Spleen (tissue), 11 donors: ENCODE measurements at regions not wholly inside any gene's neighbourhood (a gene's known extent, or its start where the extent isn't known, plus 50 kb on each side); places are given as distances from the start of the nearest gene placed in this dataset.

ENCODE experiments used
- DNase-seq: peaks from one replicate; pipeline ENCODE4 v3.0.0-alpha.2; 2020
- H3K27ac ChIP-seq, 8 donors: fragments of 200-600 bp; sonication (generic) in 7 of 8; 1 replicate in 4 of 8; 2 replicates in 4 of 8; pipeline versions ENCODE4 v1.5.0 to v1.8.0; 2016 to 2021; ENCODE audit warnings: inconsistent platforms in 4 of 8, mild to moderate bottlenecking in 4 of 8, moderate library complexity in 1 of 8
- H3K27me3 ChIP-seq, 7 donors: fragments of 200-600 bp; sonication (generic) in 6 of 7; replicated peaks in 1 of 7; 1 replicate in 4 of 7; 2 replicates in 3 of 7; pipeline versions ENCODE4 v1.5.0 to v1.8.0; 2016 to 2021; ENCODE audit warnings: inconsistent platforms in 3 of 7, mild to moderate bottlenecking in 1 of 7
- H3K36me3 ChIP-seq, 6 donors: fragments of 200-600 bp; sonication (generic) in 5 of 6; 1 replicate in 4 of 6; 2 replicates in 2 of 6; pipeline versions ENCODE4 v1.5.0 to v1.8.0; 2016 to 2021; ENCODE audit warnings: inconsistent platforms in 2 of 6
- H3K4me1 ChIP-seq, 6 donors: fragments of 200-600 bp; sonication (generic) in 5 of 6; 1 replicate in 3 of 6; 2 replicates in 3 of 6; pipeline versions ENCODE4 v1.5.0 to v1.8.0; 2016 to 2021; ENCODE audit warnings: inconsistent platforms in 3 of 6
- H3K4me3 ChIP-seq, 8 donors: fragments of 200-600 bp; sonication (generic) in 7 of 8; 1 replicate in 4 of 8; 2 replicates in 4 of 8; pipeline versions ENCODE4 v1.5.0 to v1.8.0; 2016 to 2021; ENCODE audit warnings: inconsistent platforms in 4 of 8, mild to moderate bottlenecking in 4 of 8, moderate library complexity in 2 of 8
- H3K9me3 ChIP-seq, 8 donors: fragments of 200-600 bp; sonication (generic) in 7 of 8; 1 replicate in 4 of 8; 2 replicates in 4 of 8; pipeline versions ENCODE4 v1.5.0 to v1.8.0; 2016 to 2021; ENCODE audit warnings: inconsistent platforms in 4 of 8
- POLR2A ChIP-seq, 3 donors: fragments of 450-650 bp; IDR thresholded peaks; one replicate each; pipeline ENCODE4 v1.5.1; 2017; ENCODE audit warnings: antibody characterized with exemption in 3 of 3, mild to moderate bottlenecking in 1 of 3
- POLR2AphosphoS5 ChIP-seq, 3 donors: sonication (generic); formaldehyde crosslinking; IDR thresholded peaks; one replicate each; pipeline ENCODE4 v1.5.1; 2017; ENCODE audit warnings: antibody characterized with exemption in 3 of 3
- WGBS, 5 donors: extraction: QIAGEN DNeasy Blood & Tissue Kit in 3 of 5; methylation state at CpG; one replicate each; pipeline versions ENCODE4 v1.1.5 to v1.1.7; 2013 to 2018; 5-methylcytosine and 5-hydroxymethylcytosine counted together
- intact Hi-C: fragments of 100-400 bp; cut with DNase I; formaldehyde crosslinking; loops from one replicate; pipeline ENCODE4 v1.15.0; 2023; ENCODE audit warnings: low total_unique reads
- TF ChIP-seq, protein P1 (sequence below), 11 experiments: fragments of 200-600 bp in 7 of 11; fragments of 450-650 bp in 4 of 11; sonication (generic) in 4 of 11; IDR thresholded peaks in 8 of 11; conservative IDR thresholded peaks in 3 of 11; 1 replicate in 7 of 11; 2 replicates in 4 of 11; pipeline versions ENCODE4 v1.4.0 to v1.8.0; 2016 to 2021; ENCODE audit warnings: antibody characterized with exemption in 11 of 11, inconsistent platforms in 4 of 11, mild to moderate bottlenecking in 1 of 11
- donor health status: healthy with polysubstance abuse.
- donor health status: DM: no; HTN: no; CAD: no; lungs with moderate emphysema.
- donor health status: DM: no; HTN: no; CAD: no.
- donor health status: Bipolar disorder and iron deficiency.
- donor health status: healthy.
- donor health status: DM: no; HTN: no; CAD: no.
- donor health status: DM: yes; HTN: yes; CAD: no.

DNA sequence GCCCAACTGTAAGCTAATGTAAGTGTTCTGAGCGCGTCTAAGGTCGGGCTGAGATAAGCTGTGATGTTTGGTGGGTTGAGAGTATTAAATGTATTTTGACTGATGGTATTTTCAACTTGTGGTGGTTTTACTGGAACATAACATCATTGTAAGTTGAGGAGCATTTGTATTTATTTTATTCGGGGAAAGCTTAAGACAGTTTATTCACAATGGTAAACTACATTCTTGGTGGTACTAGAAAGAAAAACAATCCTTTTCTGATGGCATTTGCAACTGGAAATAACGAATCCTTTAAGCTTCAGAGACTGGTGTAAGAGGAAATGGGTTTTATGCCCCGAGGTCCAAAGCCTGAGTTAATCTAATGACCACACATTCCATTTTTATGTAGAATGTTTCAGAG is 283.3 kb upstream of the NETO1 start:
- no peak for DNase-seq
- H3K36me3 ChIP-seq, result no peaks in the 10 kb centered on the region
- intact Hi-C loops, result no loop called here
- H3K9me3 ChIP-seq, result no peaks in the 10 kb centered on the region
- 76 to 89% (median 83%) methylated on average over 6 of the region's 6 CpGs for WGBS, 5 donors
- TF ChIP-seq POLR2AphosphoS5 (IDR thresholded peaks at IDR 0.05) (no peak), POLR2A (IDR thresholded peaks at IDR 0.05) (no peak)
- TF ChIP-seq, protein P1, sequence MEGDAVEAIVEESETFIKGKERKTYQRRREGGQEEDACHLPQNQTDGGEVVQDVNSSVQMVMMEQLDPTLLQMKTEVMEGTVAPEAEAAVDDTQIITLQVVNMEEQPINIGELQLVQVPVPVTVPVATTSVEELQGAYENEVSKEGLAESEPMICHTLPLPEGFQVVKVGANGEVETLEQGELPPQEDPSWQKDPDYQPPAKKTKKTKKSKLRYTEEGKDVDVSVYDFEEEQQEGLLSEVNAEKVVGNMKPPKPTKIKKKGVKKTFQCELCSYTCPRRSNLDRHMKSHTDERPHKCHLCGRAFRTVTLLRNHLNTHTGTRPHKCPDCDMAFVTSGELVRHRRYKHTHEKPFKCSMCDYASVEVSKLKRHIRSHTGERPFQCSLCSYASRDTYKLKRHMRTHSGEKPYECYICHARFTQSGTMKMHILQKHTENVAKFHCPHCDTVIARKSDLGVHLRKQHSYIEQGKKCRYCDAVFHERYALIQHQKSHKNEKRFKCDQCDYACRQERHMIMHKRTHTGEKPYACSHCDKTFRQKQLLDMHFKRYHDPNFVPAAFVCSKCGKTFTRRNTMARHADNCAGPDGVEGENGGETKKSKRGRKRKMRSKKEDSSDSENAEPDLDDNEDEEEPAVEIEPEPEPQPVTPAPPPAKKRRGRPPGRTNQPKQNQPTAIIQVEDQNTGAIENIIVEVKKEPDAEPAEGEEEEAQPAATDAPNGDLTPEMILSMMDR (IDR thresholded peaks at IDR 0.05 in 8 of 11, conservative IDR thresholded peaks at IDR 0.05 in 3 of 11), result no peak
- H3K4me3 ChIP-seq, result no peak overlapping the region
- H3K27me3 ChIP-seq, result no peaks in the 10 kb centered on the region
- no peak overlapping the region for H3K27ac ChIP-seq
- no peaks in the 10 kb centered on the region for H3K4me1 ChIP-seq

DNA sequence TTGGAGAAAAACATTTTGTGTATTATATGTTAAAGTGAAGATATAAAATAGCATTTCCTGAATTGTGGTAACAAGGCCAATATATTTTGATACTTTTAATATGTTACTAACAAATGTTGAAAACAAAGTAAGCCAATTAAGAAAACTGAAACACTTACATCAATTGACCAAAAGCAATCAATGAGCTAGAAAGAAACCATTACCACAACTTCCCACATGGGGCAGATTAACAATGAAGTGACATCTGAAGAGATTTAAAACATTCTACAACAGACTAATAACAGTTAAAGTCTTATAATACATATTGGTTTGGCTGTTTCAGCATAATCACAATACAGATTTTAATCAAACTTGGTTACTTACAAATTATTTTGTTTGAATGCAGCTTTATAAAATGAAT is 282.4 kb upstream of the NETO1 start:
- no peak for DNase-seq
- intact Hi-C loops, result no loop called here
- TF ChIP-seq POLR2A (IDR thresholded peaks at IDR 0.05) (no peak), POLR2AphosphoS5 (IDR thresholded peaks at IDR 0.05) (no peak)
- TF ChIP-seq, protein P1 (IDR thresholded peaks at IDR 0.05 in 8 of 11, conservative IDR thresholded peaks at IDR 0.05 in 3 of 11), result no peak
- Histone ChIP-seq H3K36me3 (no peaks in the 10 kb centered on the region), H3K4me3 (no peak overlapping the region), H3K4me1 (no peaks in the 10 kb centered on the region), H3K27ac (no peak overlapping the region), H3K27me3 (no peaks in the 10 kb centered on the region), H3K9me3 (no peaks in the 10 kb centered on the region)

DNA sequence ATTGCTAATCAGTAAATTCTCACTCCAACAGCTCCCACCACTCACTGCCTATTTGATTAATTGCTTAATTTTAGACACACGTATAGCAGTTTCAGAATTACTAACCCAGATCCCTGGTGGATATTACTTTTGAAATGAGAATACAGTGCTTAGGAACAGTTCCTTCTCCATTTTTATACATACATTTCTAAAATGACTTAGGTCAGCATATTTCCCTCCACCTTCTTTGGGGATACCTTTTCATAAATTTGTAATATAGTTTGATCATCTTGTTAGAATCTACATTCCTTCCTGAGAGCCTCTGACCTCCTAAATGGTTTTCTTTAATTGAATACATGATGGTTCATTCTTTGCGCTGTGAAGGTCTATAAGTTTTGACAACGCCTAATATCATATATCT is 279.8 kb upstream of the NETO1 start:
- TF ChIP-seq, protein P1 (IDR thresholded peaks at IDR 0.05 in 8 of 11, conservative IDR thresholded peaks at IDR 0.05 in 3 of 11), result no peak
- TF ChIP-seq POLR2A (IDR thresholded peaks at IDR 0.05) (no peak), POLR2AphosphoS5 (IDR thresholded peaks at IDR 0.05) (no peak)
- intact Hi-C loops, result no loop called here
- DNase-seq, result no peak
- Histone ChIP-seq H3K4me3 (no peak overlapping the region), H3K27ac (no peak overlapping the region), H3K9me3 (peaks cover 0 to 4% (median 0%) of the 10 kb centered on the region in 8 donors), H3K4me1 (no peaks in the 10 kb centered on the region), H3K36me3 (no peaks in the 10 kb centered on the region), H3K27me3 (no peaks in the 10 kb centered on the region)
- WGBS, 5 donors, result 61 to 84% (median 65%) methylated on average over 3 of the region's 3 CpGs

DNA sequence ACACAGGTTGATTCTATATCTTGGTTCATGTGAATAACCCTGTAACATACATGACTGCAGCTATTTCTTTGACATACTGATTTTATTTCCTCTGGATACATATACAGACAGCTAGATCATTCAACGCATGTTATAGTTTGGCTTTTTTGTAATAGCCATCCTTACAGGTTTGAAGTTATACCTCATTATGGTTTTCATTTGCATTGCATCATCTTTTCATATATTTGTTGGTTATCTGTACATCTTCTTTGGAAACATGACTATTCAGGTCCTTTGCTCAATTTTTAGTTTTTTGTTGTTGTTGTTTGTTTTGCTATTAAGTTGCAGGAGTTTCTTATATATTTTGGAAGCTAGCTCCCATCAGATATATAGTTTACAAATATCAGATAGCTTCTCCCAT is 276.2 kb upstream of the NETO1 start:
- intact Hi-C loops, result no loop called here
- Histone ChIP-seq H3K4me3 (no peak overlapping the region), H3K9me3 (peaks cover 0 to 4% (median 0%) of the 10 kb centered on the region in 8 donors), H3K27ac (no peak overlapping the region), H3K36me3 (no peaks in the 10 kb centered on the region), H3K4me1 (no peaks in the 10 kb centered on the region), H3K27me3 (no peaks in the 10 kb centered on the region)
- WGBS, 5 donors, result 86 to 100% (median 94%) methylated on average over 1 of the region's 1 CpG
- TF ChIP-seq, protein P1 (IDR thresholded peaks at IDR 0.05 in 8 of 11, conservative IDR thresholded peaks at IDR 0.05 in 3 of 11), result no peak
- TF ChIP-seq POLR2AphosphoS5 (IDR thresholded peaks at IDR 0.05) (no peak), POLR2A (IDR thresholded peaks at IDR 0.05) (no peak)
- no peak for DNase-seq
